IPS DF 19.7 (cell line): ENCODE measurements at regions not wholly inside any gene's neighbourhood (a gene's known extent, or its start where the extent isn't known, plus 50 kb on each side); places are given as distances from the start of the nearest gene placed in this dataset.
A peak's percentile ranks its signal among the peaks of the same experiment; 100 is the strongest.
"Not testable (repeated sequence)": the region's sequence is repeated elsewhere in the genome, so short reads cannot be mapped to it uniquely, and the experiment has no call there.

Source experiments
- DNase-seq: peaks from one replicate; pipeline ENCODE4 v3.0.0-alpha.2; 2013; ENCODE audit warnings: low read depth, low spot score

GRCh38 chr3:125810010-125810409 lies 159.0 kb upstream of the ROPN1B start:
- not testable (repeated sequence) for DNase-seq

GRCh38 chr3:125822175-125822574 lies 146.8 kb upstream of the ROPN1B start:
- DNase-seq, result not testable (repeated sequence)

DNA sequence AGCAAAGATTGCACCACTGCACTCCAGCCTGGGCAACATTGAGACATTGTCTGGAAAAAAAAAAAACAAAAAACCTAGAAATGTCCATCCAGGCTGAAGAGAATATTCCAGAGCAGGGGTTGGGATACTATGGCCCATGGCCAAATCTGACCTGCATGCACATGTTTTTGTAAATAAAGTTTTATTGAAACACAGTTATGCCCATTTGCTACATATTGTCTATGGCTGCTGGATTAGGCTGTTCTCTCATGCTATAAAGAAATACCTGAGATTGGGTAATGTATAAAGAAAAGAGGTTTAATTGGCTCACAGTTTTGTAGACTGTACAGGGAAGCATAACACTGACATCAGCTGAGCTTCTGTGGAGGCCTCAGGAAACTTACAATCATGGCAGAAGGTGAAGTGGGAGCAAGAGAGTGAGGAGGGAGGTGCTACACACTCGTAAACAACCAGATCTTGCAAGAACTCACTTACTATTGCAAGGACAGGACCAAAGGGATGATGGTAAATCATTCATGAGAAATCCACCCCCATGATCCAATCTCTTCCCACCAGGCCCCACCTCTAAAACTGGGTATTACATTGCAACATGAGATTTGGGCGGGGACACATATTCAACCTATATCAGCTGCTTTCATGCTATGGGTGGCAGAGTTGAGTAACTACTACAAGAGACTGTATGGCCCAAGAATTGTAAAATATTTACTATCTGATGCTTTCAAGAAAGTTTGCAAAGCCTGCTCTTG lies 137.8 kb upstream of the ROPN1B start:
- not testable (repeated sequence) for DNase-seq

DNA sequence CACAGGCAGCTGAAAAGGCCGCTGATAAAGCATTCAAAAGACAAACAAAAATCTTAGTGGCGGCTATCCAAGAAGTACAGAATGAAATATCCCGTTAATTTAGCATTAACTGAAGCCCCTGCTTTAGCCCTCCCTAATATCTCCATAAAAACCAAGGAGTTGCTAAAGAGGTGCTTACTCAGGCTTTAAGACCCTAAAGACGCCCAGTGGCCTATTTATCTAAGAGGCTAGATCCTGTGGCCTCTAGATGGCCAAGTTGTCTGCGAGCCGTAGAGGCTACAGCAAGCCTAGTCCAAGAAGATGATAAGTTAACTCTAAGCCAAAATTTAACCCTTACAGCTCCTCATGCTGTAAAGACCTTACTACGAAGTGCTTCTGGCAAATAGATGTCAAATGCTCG lies 133.4 kb upstream of the ROPN1B start:
- not testable (repeated sequence) for DNase-seq

GRCh38 chr3:125836011-125836551 lies 132.9 kb upstream of the ROPN1B start:
- DNase-seq, result not testable (repeated sequence)

DNA sequence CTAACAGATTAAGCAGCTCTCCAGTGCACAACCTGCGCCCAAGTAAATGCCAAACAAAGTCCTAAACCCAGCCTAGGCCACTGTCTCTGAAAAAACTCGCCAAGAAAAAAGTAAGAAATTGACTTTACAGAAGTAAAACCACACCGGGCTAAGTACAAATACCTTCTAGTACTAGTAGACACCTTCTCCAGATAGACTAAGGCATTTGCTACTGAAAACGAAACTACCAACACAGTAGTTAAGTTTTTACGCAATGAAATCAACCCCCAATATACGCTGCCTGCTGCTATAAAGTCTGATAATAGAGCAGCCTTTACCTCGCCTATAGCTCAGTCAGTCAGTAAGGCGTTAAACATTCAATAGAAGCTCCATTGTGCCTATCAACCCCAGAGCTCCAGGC lies 132.2 kb upstream of the ROPN1B start:
- not testable (repeated sequence) for DNase-seq

DNA sequence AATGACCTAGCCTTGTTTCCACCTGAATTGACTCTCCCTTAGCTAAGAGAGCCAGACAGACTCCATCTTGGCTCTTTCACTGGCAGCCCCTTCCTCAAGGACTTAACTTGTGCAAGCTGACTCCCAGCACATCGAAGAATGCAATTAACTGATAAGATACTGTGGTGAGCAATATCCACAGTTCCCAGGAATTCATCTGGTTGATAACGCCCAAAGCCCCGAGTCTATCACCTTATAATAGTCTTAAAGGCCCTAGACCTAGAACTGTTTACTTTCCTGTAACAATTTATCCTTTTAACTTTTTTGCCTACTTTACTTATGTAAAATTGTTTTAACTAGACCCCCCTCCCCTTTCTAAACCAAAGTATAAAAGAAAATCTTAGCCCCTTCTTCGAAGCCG lies 130.1 kb upstream of the ROPN1B start:
- not testable (repeated sequence) for DNase-seq

DNA sequence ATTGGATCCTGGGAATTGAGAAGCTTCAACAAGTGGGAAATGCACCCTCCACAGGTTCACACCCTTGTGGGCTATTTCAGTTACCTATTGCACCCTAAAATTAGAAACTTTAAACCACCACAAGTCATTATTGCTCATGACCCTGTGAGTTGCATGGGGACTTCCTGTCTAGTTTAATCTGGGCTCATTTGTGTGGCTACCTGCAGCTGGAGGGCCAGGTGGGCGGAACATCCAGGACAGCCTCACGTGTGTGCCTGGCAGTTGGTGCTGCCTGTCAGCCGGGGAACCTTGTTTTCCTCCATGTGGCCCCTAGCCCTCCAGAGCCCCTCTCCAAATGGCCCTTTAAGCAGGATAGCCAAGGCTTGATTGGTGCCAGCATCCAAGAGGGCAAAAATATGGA lies 128.5 kb upstream of the ROPN1B start:
- DNase-seq, result not testable (repeated sequence)

- DNase-seq, result not testable (repeated sequence)
Measured at GRCh38 chr3:125847966-125848365, 121.0 kb upstream of the ROPN1B start.

DNA sequence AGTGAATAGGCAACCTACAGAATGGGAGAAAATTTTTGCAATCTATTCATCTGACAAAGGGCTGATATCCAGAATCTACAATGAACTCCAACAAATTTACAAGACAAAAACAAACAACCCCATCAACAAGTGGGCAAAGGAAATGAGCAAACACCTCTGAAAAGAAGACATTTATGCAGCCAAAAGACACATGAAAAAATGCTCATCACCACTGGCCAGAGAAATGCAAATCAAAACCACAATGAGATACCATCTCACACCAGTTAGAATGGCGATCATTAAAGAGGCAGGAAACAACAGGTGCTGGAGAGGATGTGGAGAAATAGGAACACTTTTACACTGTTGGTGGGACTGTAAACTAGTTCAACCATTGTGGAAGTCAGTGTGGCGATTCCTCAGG lies 114.0 kb upstream of the ROPN1B start:
- DNase-seq, result not testable (repeated sequence)

DNA sequence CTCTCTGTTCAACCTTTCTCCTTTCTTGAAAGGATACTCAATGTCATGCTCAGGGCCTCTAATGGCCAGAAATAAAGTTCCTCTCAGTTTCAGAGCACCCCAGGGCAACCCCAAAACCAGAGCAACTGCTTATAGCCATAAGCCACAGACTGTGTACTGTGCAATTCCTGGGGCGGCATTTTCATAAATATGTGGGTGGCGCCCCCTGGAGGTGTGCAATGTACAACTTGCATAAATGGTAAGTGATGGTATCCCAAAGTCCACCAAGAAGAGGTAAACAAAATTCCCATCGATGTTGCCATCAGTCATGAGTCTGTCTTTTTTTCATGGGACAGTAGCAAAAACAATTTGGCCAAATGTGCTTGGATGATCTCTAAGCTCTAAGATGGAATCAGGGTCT lies 108.4 kb upstream of the ROPN1B start:
- DNase-seq, result not testable (repeated sequence)

- peak; percentile 59 for DNase-seq
Measured at GRCh38 chr3:125862841-125863254, 106.1 kb upstream of the ROPN1B start.

GRCh38 chr3:125864532-125864931 lies 104.4 kb upstream of the ROPN1B start:
- not testable (repeated sequence) for DNase-seq

- DNase-seq, result not testable (repeated sequence)
Measured at GRCh38 chr3:125886006-125886405, 83.0 kb upstream of the ROPN1B start.

DNA sequence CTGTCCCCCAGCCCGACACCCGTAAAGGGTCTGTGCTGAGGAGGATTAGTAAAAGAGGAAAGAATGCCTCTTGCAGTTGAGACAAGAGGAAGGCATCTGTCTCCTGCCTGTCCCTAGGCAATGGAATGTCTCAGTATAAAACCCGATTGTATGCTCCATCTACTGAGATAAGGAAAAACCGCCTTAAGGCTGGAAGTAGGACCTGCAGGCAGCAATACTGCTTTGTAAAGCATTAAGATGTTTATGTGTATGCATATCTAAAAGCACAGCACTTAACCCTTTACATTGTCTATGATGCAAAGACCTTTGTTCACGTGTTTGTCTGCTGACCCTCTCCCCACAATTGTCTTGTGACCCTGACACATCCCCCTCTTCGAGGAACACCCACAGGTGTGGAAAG lies 69.8 kb upstream of the ROPN1B start:
- not testable (repeated sequence) for DNase-seq

DNA sequence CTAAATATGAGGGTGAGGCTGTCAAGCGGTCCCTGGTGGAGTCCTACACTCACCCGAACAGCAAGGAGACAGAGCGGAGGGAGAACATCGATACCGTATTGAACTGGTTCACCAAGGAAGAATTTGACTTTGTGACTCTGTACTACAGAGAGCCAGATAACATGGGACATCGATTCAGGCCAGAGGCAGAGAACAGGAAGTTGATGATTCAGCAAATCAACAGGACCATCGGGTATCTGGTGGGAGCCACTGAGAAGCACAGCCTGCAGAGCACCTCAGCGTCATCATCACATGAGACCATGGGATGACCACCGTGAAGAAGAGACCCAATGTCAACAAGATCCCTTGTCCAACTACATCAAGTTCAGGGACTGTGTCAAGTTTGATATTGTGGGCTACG lies 67.5 kb upstream of the ROPN1B start:
- not testable (repeated sequence) for DNase-seq

GRCh38 chr3:125903780-125904455 lies 65.1 kb upstream of the ROPN1B start:
- DNase-seq, result not testable (repeated sequence)

DNA sequence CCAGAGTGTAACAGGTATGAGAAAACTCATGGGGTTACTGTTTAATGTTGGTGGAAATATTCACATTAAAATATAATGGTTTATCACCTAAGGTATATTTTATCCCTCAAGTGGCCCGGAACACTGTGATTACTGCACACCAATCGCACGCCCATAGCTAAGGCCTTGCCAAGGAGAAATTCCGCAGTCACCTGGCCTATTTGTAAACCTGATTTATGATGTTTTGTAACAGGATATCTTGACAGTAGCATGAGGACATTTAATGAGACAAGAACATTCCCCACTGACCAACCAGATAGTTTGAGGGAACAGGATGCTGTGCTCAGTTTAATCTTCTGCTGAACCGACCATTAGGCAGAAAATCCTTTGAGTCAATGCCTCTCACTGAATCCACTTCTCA lies 61.7 kb upstream of the ROPN1B start:
- DNase-seq, result not testable (repeated sequence)

DNA sequence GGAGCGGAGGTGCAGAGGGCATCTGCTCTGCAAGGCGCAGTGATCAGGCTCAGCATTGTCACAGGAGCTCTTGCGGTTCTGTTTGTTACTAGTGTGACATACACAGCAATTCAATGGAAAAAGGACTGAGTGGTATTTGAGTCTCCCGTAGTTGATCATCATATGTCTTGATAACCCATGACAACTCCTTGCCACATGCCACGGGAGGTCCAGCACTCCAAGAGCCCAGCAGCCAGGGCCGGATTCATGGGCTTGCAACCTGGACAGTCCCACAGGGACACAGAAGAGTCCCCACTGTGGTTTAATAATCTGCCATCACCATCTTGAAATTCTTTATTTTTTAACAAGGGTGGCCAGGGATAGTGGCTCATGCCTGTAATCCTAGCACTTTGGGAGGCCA lies 58.1 kb upstream of the ROPN1B start:
- not testable (repeated sequence) for DNase-seq

- not testable (repeated sequence) for DNase-seq
Measured at GRCh38 chr3:125914608-125915436, 54.2 kb upstream of the ROPN1B start.

DNA sequence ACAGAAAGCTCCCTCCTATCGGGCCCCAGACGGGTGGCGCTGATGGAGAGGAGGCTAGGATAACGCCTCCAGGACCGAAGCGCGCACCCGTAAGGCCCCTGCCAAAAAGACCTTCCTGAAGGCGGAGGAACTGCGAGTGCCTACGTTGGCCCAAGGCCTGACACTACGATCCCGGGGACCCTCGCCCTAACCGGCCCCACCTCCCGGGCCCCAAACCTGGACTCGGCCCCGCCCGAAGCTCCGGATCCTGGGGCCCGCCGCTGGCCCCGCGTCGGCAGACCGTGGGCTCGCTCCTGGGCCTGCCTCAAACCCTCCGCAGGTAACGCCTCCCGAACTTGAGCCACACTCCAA lies 53.6 kb upstream of the ROPN1B start:
- not testable (repeated sequence) for DNase-seq
